ENCODE measurements at regions not wholly inside any gene's neighbourhood (a gene's known extent, or its start where the extent isn't known, plus 50 kb on each side); places are given as distances from the start of the nearest gene placed in this dataset.

GRCh38 chr11:42951266-42951665 lies 360.5 kb upstream of the API5 start:
- H3K4me1 ChIP-seq: no peaks in the 10 kb centered on the region
- intact Hi-C loops (cut with micrococcal nuclease): no loop called here
- no peaks in the 10 kb centered on the region for H3K27me3 ChIP-seq (ENCODE audit: low read depth)
- H3K9me3 ChIP-seq (replicated peaks): no peaks in the 10 kb centered on the region
- H3K36me3 ChIP-seq: no peaks in the 10 kb centered on the region
- no peak for TF ChIP-seq CTCF (IDR thresholded peaks at IDR 0.05; ENCODE audit: borderline replicate concordance)
- H3K4me3 ChIP-seq: no peak overlapping the region
- DNase-seq: no peak
- H3K27ac ChIP-seq (replicated peaks): no peak overlapping the region

GRCh38 chr11:42957831-42958230 lies 354.0 kb upstream of the API5 start:
- H3K27ac ChIP-seq (replicated peaks): no peak overlapping the region
- no peak for DNase-seq
- intact Hi-C loops (cut with micrococcal nuclease): no loop called here

DNA sequence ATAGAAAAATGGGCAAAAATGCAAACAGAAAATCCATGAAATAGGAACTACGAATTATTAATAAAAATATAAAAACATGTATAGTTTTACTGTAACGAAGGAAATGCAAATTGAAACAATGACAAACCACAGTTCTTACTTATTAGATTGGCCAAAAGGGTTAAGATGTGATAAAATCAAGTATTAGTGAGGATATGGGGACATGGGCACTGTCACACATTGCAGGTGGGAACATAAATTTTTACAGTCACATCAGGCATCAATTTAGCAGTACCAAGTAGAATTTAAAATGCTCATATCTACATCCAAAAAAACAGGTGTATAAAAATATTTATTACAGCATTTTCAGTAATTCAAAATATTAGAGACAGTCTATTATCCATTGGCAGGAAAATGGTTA lies 353.2 kb upstream of the API5 start:
- Histone ChIP-seq H3K27ac (replicated peaks) (no peak overlapping the region), H3K36me3 (no peaks in the 10 kb centered on the region), H3K27me3 (ENCODE audit: low read depth) (no peaks in the 10 kb centered on the region), H3K4me3 (no peak overlapping the region), H3K9me3 (replicated peaks) (peaks cover 3% of the 10 kb centered on the region), H3K4me1 (no peaks in the 10 kb centered on the region)
- DNase-seq: no peak
- intact Hi-C loops (cut with micrococcal nuclease): no loop called here
- TF ChIP-seq CTCF (IDR thresholded peaks at IDR 0.05; ENCODE audit: borderline replicate concordance): no peak

More at GRCh38 chr11:42957831-42958230, 354.0 kb upstream of the API5 start:
- Histone ChIP-seq H3K27me3 (ENCODE audit: low read depth) (no peaks in the 10 kb centered on the region), H3K4me1 (no peaks in the 10 kb centered on the region), H3K9me3 (replicated peaks) (peaks cover 3% of the 10 kb centered on the region), H3K4me3 (no peak overlapping the region), H3K36me3 (no peaks in the 10 kb centered on the region)
- no peak for TF ChIP-seq CTCF (IDR thresholded peaks at IDR 0.05; ENCODE audit: borderline replicate concordance)

DNA sequence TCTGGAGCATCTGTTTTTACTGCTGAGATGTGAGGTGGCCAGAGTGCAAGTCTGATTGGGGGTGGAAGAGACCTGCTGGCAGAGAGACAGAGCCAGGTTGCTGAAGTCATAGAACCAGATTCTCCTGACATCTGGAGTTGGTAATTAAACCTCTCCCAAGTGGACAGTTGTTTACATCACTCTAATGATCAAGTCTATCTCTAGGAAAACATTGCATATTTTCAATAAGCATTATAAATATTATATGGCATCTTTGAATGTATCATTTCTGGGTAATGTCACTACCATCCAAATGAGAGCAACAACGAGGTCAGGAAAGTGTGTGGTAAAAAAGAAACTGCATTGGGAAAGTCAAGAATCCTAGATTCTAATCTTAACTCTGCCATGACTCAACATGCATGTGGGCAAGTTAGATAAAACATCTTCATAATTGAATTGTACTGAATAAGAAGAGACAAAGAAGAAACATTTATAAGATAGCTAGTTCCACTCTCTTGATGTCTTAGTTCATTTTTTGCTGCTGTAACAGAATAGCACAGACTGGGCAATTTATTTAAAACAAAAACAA lies 351.2 kb upstream of the API5 start:
- Histone ChIP-seq H3K4me3 (no peak overlapping the region), H3K27me3 (ENCODE audit: low read depth) (no peaks in the 10 kb centered on the region), H3K4me1 (no peaks in the 10 kb centered on the region), H3K36me3 (no peaks in the 10 kb centered on the region), H3K9me3 (replicated peaks) (peaks cover 3% of the 10 kb centered on the region), H3K27ac (replicated peaks) (no peak overlapping the region)
- intact Hi-C loops (cut with micrococcal nuclease): no loop called here
- no peak for DNase-seq
- TF ChIP-seq CTCF (IDR thresholded peaks at IDR 0.05; ENCODE audit: borderline replicate concordance): no peak

GRCh38 chr11:42967653-42968052 lies 344.1 kb upstream of the API5 start:
- intact Hi-C loops (cut with micrococcal nuclease): no loop called here
- TF ChIP-seq CTCF (IDR thresholded peaks at IDR 0.05; ENCODE audit: borderline replicate concordance): no peak

More at GRCh38 chr11:42967653-42968052, 344.1 kb upstream of the API5 start:
- H3K36me3 ChIP-seq: no peaks in the 10 kb centered on the region
- H3K27me3 ChIP-seq (ENCODE audit: low read depth): no peaks in the 10 kb centered on the region
- no peak for DNase-seq
- peaks cover 3% of the 10 kb centered on the region for H3K9me3 ChIP-seq (replicated peaks)
- H3K4me3 ChIP-seq: no peak overlapping the region
- peaks cover 5% of the 10 kb centered on the region for H3K4me1 ChIP-seq
- no peak overlapping the region for H3K27ac ChIP-seq (replicated peaks)
